GDM1 (cell line): ENCODE measurements at regions not wholly inside any gene's neighbourhood (a gene's known extent, or its start where the extent isn't known, plus 50 kb on each side); places are given as distances from the start of the nearest gene placed in this dataset.

Source experiments
- DNase-seq: peaks from one replicate; lab custom pipeline; 2025; lab: John Stamatoyannopoulos, UW

DNA sequence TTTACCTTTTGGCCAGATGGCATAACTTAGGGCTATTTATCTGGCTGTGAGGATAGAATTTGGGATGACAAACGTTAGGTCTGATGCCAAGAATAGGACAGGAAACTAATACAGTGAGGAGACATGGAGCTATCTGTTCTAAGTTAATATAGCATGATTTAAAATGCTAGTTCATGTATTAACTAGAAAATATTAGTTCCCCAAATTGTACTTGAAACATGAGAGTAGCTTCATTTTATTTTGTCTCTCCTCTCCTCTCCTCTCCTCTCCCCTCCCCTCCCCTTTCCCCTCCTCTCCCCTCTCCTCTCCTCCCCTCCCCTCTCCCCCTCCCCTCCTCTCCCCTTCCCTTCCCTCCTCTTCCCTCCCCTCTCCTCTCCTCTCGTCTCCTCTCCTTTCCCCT, 101.1 kb upstream of the MYO16 start:
- no peak for DNase-seq

DNA sequence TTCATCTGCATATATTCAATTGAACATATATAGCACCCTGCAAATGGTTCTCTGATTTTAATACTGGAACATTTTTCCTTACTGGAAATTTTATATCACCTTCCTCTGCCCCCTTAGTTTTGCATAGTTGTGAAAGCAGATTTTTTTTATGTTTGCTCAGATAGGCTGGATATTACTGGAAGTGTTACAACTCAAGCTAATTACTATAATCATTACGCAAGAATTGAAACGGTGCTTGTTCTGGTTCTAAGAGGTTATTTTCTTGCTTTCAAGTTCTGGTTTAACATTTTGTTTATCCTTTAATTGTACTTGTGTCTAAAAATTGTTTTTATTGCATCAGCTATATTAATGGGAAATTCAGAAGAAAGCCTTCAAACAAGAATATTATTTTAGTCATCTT, 95.6 kb upstream of the MYO16 start:
- DNase-seq, result no peak

DNA sequence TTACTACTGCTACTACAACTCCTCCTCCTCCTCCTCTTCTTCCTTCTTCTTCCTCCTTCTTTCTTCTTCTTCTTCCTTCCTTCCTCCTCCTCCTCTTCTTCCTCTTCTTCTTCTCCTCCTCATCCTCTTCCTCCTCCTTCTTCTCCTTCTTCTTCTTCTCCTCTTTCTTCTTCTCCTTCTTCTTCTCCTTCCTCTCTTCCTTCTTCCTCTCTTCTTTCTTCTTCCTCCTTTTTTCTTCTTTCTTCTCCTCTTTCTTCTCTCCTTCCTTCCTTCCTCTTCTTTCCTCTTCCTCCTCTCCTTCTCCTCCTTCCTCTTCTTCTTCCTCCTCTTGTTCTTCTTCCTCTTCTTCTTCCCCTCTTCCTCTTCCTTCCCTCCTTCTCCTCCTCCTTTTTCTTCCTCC, 94.7 kb upstream of the MYO16 start:
- DNase-seq, result no peak

DNA sequence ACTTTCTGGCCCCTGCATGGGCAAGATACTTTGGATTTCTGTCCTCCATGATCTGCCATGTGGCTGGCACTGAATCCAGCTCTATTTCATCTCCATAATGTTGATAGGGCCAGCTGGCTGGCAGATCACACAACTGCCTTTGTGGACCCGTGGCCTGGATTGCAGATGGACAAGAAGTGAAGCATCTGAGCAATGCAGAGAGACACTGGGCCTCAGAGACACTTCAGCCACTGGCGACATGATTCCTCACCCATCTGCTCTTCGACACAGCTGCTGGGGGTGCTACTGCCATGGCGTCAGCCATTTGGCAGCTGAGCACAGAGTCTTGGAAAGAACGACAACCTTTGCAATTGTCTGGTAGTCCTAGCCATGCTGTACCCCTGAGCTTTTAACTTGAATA, 79.5 kb upstream of the MYO16 start:
- no peak for DNase-seq

DNA sequence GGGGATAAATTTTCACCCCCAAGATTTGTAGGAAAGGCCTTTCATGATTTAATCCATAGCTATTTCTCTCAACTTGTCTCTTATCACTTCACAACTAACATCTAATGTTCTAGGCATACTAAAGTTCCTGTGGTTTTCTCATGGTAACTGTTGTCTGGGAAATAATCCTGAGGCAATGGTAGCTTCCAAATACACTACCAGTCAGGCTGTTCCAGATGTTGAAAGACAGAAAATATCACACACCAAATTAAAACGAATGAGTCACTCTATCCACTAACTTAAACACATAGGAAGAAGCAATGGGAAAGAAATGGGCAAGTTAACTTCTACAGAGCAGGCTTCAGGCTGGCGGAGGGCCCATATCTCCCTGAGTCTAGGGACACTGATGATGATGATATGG, 77.7 kb upstream of the MYO16 start:
- DNase-seq, result no peak

DNA sequence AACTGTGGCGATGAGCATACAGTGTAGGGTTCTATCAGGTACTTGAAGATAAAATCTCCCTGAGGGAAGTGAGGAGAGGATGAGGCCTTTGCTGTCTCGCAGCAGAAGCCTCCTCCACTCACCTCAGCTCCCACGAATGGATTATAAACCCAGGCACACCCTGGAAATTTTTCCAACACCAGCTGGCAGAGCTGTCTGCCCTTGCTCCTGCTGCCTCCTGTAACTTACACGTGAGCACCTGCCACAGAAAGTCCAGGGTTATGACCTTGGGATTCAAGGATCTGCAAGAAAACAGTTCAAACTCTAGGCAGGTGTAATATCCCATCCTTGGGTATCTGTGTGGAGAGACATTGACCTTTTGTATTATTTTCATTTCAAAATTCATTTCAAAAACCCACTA, 70.9 kb upstream of the MYO16 start:
- no peak for DNase-seq

DNA sequence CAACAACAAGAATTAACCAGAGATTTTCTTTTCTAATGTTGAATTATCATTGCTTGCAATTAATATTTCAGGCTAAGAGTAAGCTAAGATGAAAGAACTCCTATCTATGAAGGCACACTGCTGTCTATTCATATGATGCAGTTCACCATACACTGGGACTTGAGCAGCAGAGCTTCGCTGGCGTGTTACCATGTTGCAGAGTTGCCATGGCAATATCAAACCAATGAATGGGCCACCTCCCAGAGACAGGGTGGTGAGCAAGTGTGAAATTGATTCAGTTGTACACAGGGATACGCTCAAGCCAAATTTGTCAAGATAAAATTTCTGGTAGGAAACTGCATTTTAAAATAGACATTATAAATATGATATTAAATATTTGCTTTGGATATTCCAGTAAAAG, 69.3 kb upstream of the MYO16 start:
- no peak for DNase-seq

DNA sequence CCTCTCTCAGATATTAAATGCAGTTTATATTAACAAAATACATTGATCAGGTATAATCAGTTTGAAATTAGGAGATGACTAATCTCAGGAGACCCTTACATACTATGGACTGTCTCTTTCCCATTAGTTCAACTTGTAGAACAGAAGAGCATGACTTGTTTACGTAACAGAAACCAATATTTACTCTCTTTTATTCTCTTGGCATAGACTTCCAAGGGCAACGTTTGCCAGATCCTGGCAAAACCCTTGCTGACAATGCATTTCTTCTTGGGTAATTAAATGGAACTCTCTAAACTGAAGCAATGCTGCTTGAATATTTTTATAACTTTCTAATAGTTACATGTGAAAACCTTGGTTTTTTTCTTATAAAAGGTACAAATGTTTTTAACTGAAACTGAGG, 68.3 kb upstream of the MYO16 start:
- DNase-seq, result no peak

DNA sequence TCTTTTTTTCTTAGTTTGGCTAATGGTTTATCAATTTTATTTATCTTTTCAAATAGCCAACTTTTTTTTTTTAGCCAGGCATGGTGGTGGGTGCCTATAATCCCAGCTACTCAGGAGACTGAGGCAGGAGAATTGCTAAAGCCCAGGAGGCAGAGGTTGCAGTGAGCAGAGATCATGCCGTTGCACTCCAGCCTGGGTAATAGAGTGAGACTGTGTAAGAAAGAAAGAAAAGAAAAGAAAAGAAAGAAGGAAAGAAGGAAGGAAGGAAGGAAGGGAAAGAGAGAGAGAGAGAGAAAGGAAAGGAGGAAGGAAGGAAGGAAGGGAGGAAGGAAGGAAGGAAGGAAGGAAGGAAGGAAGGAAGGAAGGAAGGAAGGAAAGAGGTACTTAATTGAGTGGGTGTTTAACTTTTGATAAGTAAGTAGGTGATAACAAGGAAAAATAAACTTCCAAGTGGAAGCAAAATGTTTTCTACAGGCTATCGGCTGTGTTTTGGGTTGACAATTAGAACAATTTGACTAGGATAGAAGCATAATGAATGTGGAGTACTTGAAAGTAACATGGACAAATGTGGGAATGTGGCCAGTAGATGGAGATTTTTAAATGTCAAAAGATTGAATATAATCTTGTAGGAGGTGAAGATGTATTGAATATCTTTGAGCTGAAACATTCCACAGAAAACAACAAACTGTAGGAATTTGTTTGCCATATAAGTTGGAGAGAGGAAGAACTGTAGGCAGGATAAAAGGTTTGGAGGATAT, 62.8 kb upstream of the MYO16 start:
- no peak for DNase-seq

DNA sequence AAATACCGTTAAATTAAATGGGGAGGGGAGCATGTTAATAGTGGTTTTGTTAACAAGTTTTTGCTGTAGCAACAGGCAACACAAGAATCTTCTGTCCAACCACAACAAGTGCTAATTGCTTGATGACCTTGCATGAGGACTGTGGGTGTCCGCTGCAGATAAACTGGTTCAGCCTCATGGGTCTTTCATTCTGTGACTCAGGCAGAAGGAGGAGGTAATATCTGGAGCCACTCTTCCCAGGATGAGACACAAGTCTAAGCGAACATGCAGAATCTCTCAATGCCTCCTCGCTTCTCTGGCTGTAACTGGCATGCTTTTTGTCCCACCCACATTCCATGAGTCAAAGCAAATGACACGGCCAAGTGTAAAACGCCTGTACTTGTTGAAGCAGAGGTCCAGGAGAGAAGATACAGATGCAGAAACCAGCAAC, 56.6 kb upstream of the MYO16 start:
- no peak for DNase-seq

DNA sequence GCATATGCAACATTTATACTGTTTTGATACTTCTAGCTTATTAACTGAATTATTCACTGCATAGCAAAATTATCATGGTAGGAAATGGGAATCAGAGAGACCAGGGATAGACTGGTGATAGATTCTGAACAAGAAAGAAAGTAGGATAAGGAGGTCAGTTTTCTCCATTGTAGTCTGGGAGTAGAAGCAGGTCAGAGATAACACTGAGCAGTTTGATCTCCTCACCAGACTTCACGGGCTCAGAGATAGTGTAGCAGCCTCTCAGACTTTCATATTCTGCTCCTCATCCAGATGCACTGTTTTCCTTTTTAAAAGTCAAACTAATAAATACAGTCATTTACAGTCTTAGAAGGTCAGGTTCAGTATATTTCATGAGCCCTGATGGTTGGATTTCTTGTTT, 56.0 kb upstream of the MYO16 start:
- DNase-seq, result no peak

DNA sequence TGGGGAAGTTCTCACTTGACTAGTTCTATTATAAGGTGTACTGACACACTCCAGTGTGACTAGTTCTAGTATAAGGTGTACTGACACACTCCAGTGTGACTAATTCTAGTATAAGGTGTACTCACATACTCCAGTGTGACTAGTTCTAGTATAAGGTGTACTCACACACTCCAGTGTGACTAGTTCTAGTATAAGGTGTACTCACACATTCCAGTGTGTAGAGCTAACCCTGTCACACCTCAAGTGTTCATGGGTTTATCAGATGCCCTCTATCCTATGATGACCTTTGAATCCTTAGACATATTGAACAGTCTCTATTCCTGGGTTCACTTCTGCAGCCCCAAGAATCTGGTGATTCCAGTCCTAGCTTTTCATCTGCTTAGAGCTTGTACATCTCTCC, 54.6 kb upstream of the MYO16 start:
- no peak for DNase-seq

DNA sequence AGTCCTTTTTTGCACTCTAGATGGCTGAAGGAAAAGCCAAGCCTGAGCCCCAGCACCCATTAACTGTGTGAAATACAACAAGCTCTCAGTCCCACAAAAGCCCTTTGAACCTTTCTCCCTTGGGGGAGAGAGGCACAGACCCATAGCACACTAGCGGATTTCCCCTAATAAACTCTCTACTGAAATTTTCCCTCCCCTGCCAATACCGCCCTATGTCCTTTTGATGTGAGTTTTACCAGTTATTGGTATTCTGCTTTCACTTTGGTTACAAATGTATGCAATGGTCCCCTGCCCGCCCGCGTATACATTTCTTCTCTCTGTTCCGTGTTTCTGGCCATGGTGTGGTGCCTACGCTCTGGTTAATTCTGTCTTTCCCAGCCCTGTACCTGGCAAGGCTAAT, 54.0 kb upstream of the MYO16 start:
- DNase-seq, result no peak
